Lower lobe of right lung (tissue), 2 donors: ENCODE measurements at regions not wholly inside any gene's neighbourhood (a gene's known extent, or its start where the extent isn't known, plus 50 kb on each side); places are given as distances from the start of the nearest gene placed in this dataset.

ENCODE experiments used
- ATAC-seq, 2 donors: fragments of 200-7000 bp; cut with Tn5 transposase; one replicate each; pipeline ENCODE4 v1.9.1; 2020 to 2022; ENCODE audit warnings: mild to moderate bottlenecking in 2 of 2, moderate library complexity in 2 of 2
- DNase-seq: peaks from one replicate; pipeline ENCODE4 v3.0.0-alpha.2; 2020
- H3K27ac ChIP-seq: fragments of 200-600 bp; one replicate; pipeline ENCODE4 v1.8.0; 2022
- H3K27me3 ChIP-seq: fragments of 200-600 bp; one replicate; pipeline ENCODE4 v1.8.0; 2022; ENCODE audit warnings: low read depth
- H3K36me3 ChIP-seq: fragments of 200-600 bp; one replicate; pipeline ENCODE4 v1.8.0; 2022; ENCODE audit warnings: mild to moderate bottlenecking
- H3K4me1 ChIP-seq: fragments of 200-600 bp; one replicate; pipeline ENCODE4 v1.8.0; 2022
- H3K4me3 ChIP-seq: fragments of 200-600 bp; one replicate; pipeline ENCODE4 v1.8.0; 2022; ENCODE audit warnings: mild to moderate bottlenecking
- H3K9me3 ChIP-seq: fragments of 200-600 bp; one replicate; pipeline ENCODE4 v1.8.0; 2022
- CTCF ChIP-seq: fragments of 200-600 bp; IDR thresholded peaks from one replicate; pipeline ENCODE4 v1.8.0; 2022; ENCODE audit warnings: antibody characterized with exemption, mild to moderate bottlenecking
- intact Hi-C: fragments of 100-400 bp; cut with DNase I; formaldehyde crosslinking; loops from one replicate; pipeline ENCODE4 v1.11.0; 2022
- donor health status: DM: no; HTN: yes; CAD: no; lungs with severe emphysema.

DNA sequence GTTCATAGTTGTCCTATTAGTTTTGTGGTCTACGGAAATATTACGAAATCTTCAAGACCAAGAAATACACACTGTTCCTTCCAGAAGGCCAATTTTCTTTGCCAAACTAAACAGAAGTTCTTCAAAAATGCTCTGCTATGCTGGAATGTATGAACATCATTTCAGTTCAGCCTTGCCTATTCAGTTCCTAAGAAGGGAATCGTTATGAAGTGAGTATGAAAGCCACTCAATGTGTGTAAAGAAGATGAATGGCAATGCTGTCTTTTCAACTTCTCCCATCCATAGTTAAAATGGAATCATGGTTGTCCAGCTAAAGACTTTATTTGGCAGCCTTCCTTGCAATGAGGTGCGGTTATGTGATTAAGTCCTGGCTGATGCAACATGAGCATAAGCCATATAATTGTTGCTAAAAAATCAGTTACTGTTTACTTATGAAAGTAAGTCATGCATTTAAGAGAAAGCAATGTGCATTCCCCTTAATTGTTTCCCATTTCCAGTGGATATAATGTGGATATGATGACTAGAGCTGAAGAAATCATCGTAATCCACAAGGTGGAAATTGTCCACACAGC is 73.8 kb upstream of the PTPRR start:
- no peak overlapping the region for H3K27ac ChIP-seq
- H3K4me3 ChIP-seq = no peak overlapping the region
- intact Hi-C loops = no loop called here
- H3K9me3 ChIP-seq = no peaks in the 10 kb centered on the region
- no peaks in the 10 kb centered on the region for H3K36me3 ChIP-seq
- no peak for TF ChIP-seq CTCF
- no peaks in the 10 kb centered on the region for H3K27me3 ChIP-seq
- DNase-seq = no peak
- peak; percentile 70 to 75 for ATAC-seq
- peaks cover 7% of the 10 kb centered on the region for H3K4me1 ChIP-seq

- Histone ChIP-seq H3K4me1 (no peaks in the 10 kb centered on the region), H3K9me3 (no peaks in the 10 kb centered on the region), H3K27ac (no peak overlapping the region), H3K4me3 (no peak overlapping the region), H3K27me3 (no peaks in the 10 kb centered on the region), H3K36me3 (no peaks in the 10 kb centered on the region)
- intact Hi-C loops = no loop called here
- TF ChIP-seq CTCF = no peak
- no peak for DNase-seq
- ATAC-seq = no peak
These were observed 68.7 kb upstream of the PTPRR start for GRCh38 chr12:70989232-70989631.

DNA sequence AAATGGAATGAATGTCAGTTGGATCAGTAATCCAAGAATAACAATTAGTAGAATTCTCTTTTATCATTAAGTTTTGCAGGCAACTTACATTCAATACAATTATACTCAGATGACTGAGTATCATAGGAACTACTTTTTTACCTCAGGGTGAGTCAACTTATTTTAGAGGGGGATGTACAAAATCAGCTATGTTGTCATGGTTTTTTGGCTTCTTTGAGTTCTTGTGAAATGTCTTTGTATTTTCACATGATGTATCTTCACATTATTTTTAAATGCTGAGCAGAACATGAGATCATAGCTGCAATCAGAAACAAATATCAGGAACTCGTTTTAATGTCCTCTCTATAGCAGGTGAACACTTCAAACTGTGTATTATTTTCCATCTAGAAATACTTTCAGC is 65.3 kb upstream of the PTPRR start:
- Histone ChIP-seq H3K27me3 (no peaks in the 10 kb centered on the region), H3K4me1 (no peaks in the 10 kb centered on the region), H3K9me3 (no peaks in the 10 kb centered on the region), H3K27ac (no peak overlapping the region), H3K36me3 (no peaks in the 10 kb centered on the region), H3K4me3 (no peak overlapping the region)
- ATAC-seq (no peak), DNase-seq (no peak)
- intact Hi-C loops = no loop called here
- no peak for TF ChIP-seq CTCF

- H3K4me1 ChIP-seq = no peaks in the 10 kb centered on the region
These were observed 63.2 kb upstream of the PTPRR start for GRCh38 chr12:70983692-70984091.

GRCh38 chr12:70982991-70983390 is 62.5 kb upstream of the PTPRR start:
- Histone ChIP-seq H3K36me3 (no peaks in the 10 kb centered on the region), H3K9me3 (no peaks in the 10 kb centered on the region), H3K27me3 (no peaks in the 10 kb centered on the region), H3K4me3 (no peak overlapping the region), H3K27ac (no peak overlapping the region), H3K4me1 (no peaks in the 10 kb centered on the region)
- no peak for ATAC-seq
- intact Hi-C loops = no loop called here
- TF ChIP-seq CTCF = no peak
- no peak for DNase-seq

More at GRCh38 chr12:70983692-70984091, 63.2 kb upstream of the PTPRR start:
- Histone ChIP-seq H3K4me3 (no peak overlapping the region), H3K27ac (no peak overlapping the region), H3K36me3 (no peaks in the 10 kb centered on the region), H3K9me3 (no peaks in the 10 kb centered on the region), H3K27me3 (no peaks in the 10 kb centered on the region)
- ATAC-seq (no peak), DNase-seq (no peak)
- TF ChIP-seq CTCF = no peak
- intact Hi-C loops = no loop called here

DNA sequence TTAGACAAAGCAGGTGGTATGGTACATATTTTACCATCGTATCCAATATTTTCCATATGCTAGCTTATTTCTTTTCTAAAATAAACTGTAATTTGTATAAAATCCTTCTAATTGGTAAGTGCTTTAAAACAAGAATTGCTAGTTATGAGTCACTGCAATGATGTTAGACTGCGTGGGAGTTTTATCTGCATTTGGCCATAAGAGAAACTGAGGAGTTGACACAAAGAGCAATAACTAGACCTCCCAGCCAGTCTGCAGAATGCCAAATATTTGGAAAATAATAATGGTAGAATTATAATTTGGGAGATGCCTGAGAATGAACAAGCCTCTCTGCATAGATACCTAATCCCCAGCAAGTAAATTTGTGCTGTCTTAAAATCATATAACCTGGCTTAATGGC is 61.7 kb upstream of the PTPRR start:
- intact Hi-C loops = no loop called here
- Histone ChIP-seq H3K4me3 (no peak overlapping the region), H3K36me3 (no peaks in the 10 kb centered on the region), H3K27ac (no peak overlapping the region), H3K4me1 (no peaks in the 10 kb centered on the region), H3K27me3 (no peaks in the 10 kb centered on the region), H3K9me3 (no peaks in the 10 kb centered on the region)
- ATAC-seq (no peak), DNase-seq (no peak)
- TF ChIP-seq CTCF = no peak
